Hematopoietic multipotent progenitor cell treated with erythropoietin and hydrocortisone succinate and interleukin-3 and kit ligand, for 6 days (in vitro differentiated cells): ENCODE measurements at regions not wholly inside any gene's neighbourhood (a gene's known extent, or its start where the extent isn't known, plus 50 kb on each side); places are given as distances from the start of the nearest gene placed in this dataset.

Experiments used
- DNase-seq: peaks from one replicate; pipeline ENCODE4 v3.0.0-alpha.2; 2015

GRCh38 chr17:63134867-63135266 is 168.8 kb downstream of the TANC2 start:
- DNase-seq, result no peak

- DNase-seq, result no peak
These were observed 170.5 kb downstream of the TANC2 start for GRCh38 chr17:63136369-63137012.

GRCh38 chr17:63137163-63137562 is 171.1 kb downstream of the TANC2 start:
- DNase-seq, result no peak

GRCh38 chr17:63138713-63139112 is 172.7 kb downstream of the TANC2 start:
- DNase-seq, result peak; percentile 22

GRCh38 chr17:63139356-63139755 is 173.3 kb downstream of the TANC2 start:
- no peak for DNase-seq

- DNase-seq, result peak; percentile 66
These were observed 174.2 kb downstream of the TANC2 start for GRCh38 chr17:63140255-63140654.

GRCh38 chr17:63142836-63143235 is 176.8 kb downstream of the TANC2 start:
- no peak for DNase-seq

GRCh38 chr17:63150490-63150889 is 184.5 kb downstream of the TANC2 start:
- no peak for DNase-seq

GRCh38 chr17:63150994-63151464 is 185.0 kb downstream of the TANC2 start:
- no peak for DNase-seq

- no peak for DNase-seq
These were observed 186.0 kb downstream of the TANC2 start for GRCh38 chr17:63151941-63152523.

GRCh38 chr17:63153488-63153887 is 187.5 kb downstream of the TANC2 start:
- no peak for DNase-seq

GRCh38 chr17:63154586-63155244 is 188.7 kb downstream of the TANC2 start:
- DNase-seq, result no peak

GRCh38 chr17:63156986-63157385 is 191.0 kb downstream of the TANC2 start:
- no peak for DNase-seq

GRCh38 chr17:63162406-63163157 is 196.5 kb downstream of the TANC2 start:
- no peak for DNase-seq

- no peak for DNase-seq
These were observed 197.1 kb downstream of the TANC2 start for GRCh38 chr17:63163158-63163520.

- no peak for DNase-seq
These were observed 199.4 kb downstream of the TANC2 start for GRCh38 chr17:63165400-63165799.

- DNase-seq, result no peak
These were observed 204.8 kb downstream of the TANC2 start for GRCh38 chr17:63170795-63171194.

- DNase-seq, result no peak
These were observed 205.7 kb downstream of the TANC2 start for GRCh38 chr17:63171428-63172393.

- no peak for DNase-seq
These were observed 207.4 kb downstream of the TANC2 start for GRCh38 chr17:63173450-63173849.

GRCh38 chr17:63173903-63174302 is 207.9 kb downstream of the TANC2 start:
- no peak for DNase-seq

GRCh38 chr17:63178530-63178929 is 212.5 kb downstream of the TANC2 start:
- DNase-seq, result no peak

- DNase-seq, result no peak
These were observed 215.8 kb downstream of the TANC2 start for GRCh38 chr17:63181856-63182255.
